Frontal cortex (tissue), 3 donors: ENCODE measurements at regions not wholly inside any gene's neighbourhood (a gene's known extent, or its start where the extent isn't known, plus 50 kb on each side); places are given as distances from the start of the nearest gene placed in this dataset.
A peak's percentile ranks its signal among the peaks of the same experiment; 100 is the strongest.

Source experiments
- DNase-seq, 2 donors: peaks; one replicate each; pipeline ENCODE4 v3.0.0; 2012; ENCODE audit warnings: low spot score in 2 of 2
- FAIRE-seq: peaks from 2 replicates; lab custom pipeline; 2012; peaks lifted over from hg19 to GRCh38; lab: Jason Lieb, UNC
- donor health status: control.
- donor health status: control.
- donor health status: control.

GRCh38 chr2:137817058-137817457 lies 147.2 kb upstream of the HNMT start:
- no peak for DNase-seq
- no peak for FAIRE-seq

GRCh38 chr2:137823196-137823595 lies 141.1 kb upstream of the HNMT start:
- DNase-seq (no peak), FAIRE-seq (no peak)

GRCh38 chr2:137824501-137824900 lies 139.8 kb upstream of the HNMT start:
- no peak for FAIRE-seq
- DNase-seq: no peak

- FAIRE-seq: no peak
- DNase-seq: no peak
Measured at GRCh38 chr2:137826373-137827372, 137.6 kb upstream of the HNMT start.

GRCh38 chr2:137828624-137829023 lies 135.6 kb upstream of the HNMT start:
- no peak for DNase-seq
- FAIRE-seq: no peak

- FAIRE-seq: no peak
- DNase-seq: no peak
Measured at GRCh38 chr2:137829251-137829650, 135.0 kb upstream of the HNMT start.

GRCh38 chr2:137834760-137835379 lies 129.4 kb upstream of the HNMT start:
- FAIRE-seq: no peak
- DNase-seq: no peak

- DNase-seq (no peak), FAIRE-seq (no peak)
Measured at GRCh38 chr2:137836671-137837070, 127.6 kb upstream of the HNMT start.

- no peak for FAIRE-seq
Measured at GRCh38 chr2:137837830-137838229, 126.4 kb upstream of the HNMT start.

GRCh38 chr2:137838255-137839092 lies 125.8 kb upstream of the HNMT start:
- FAIRE-seq: peak; percentile 71
- peak; percentile 6 to 29 for DNase-seq

More at GRCh38 chr2:137837830-137838229, 126.4 kb upstream of the HNMT start:
- DNase-seq: no peak

- DNase-seq: no peak
- FAIRE-seq: no peak
Measured at GRCh38 chr2:137842430-137842829, 121.8 kb upstream of the HNMT start.

GRCh38 chr2:137842952-137843351 lies 121.3 kb upstream of the HNMT start:
- FAIRE-seq: no peak
- DNase-seq: no peak

GRCh38 chr2:137845422-137845821 lies 118.9 kb upstream of the HNMT start:
- no peak for FAIRE-seq
- DNase-seq: no peak

- DNase-seq: no peak
- FAIRE-seq: no peak
Measured at GRCh38 chr2:137846993-137847392, 117.3 kb upstream of the HNMT start.

GRCh38 chr2:137847443-137847842 lies 116.8 kb upstream of the HNMT start:
- DNase-seq (no peak), FAIRE-seq (no peak)

GRCh38 chr2:137857881-137858280 lies 106.4 kb upstream of the HNMT start:
- FAIRE-seq (no peak), DNase-seq (no peak)

- DNase-seq: no peak
- no peak for FAIRE-seq
Measured at GRCh38 chr2:137862651-137863050, 101.6 kb upstream of the HNMT start.

GRCh38 chr2:137865954-137866540 lies 98.2 kb upstream of the HNMT start:
- FAIRE-seq (no peak), DNase-seq (no peak)

GRCh38 chr2:137870682-137871081 lies 93.6 kb upstream of the HNMT start:
- DNase-seq (no peak), FAIRE-seq (no peak)

- DNase-seq: no peak
- no peak for FAIRE-seq
Measured at GRCh38 chr2:137872577-137872976, 91.7 kb upstream of the HNMT start.
